SK-N-SH (cell line): ENCODE measurements at regions not wholly inside any gene's neighbourhood (a gene's known extent, or its start where the extent isn't known, plus 50 kb on each side); places are given as distances from the start of the nearest gene placed in this dataset.

Experiments
- CTCF ChIA-PET: fragments of 300-600, 350-600 bp; formaldehyde crosslinking; extraction: SDS; loops from one replicate; lab custom pipeline; 2021; lab: Yijun Ruan, JAX
- POLR2A ChIA-PET: fragments of 350-600 bp; sonication (Branson Sonifier 250); formaldehyde crosslinking; extraction: SDS; loops from one replicate; lab custom pipeline; 2020; ENCODE audit warnings: antibody characterized with exemption, inconsistent platforms; lab: Yijun Ruan, JAX
- DNase-seq: peaks from one replicate; pipeline ENCODE4 v3.0.0; 2012
- H2AFZ ChIP-seq: fragments of 200-600 bp; sonication (generic); 2 replicates; pipeline ENCODE4 v1.8.1; 2016; ENCODE audit warnings: antibody characterized with exemption, mild to moderate bottlenecking, low read depth
- H3F3A ChIP-seq: fragments of 200-600 bp; sonication (generic); replicated peaks from 2 replicates; pipeline ENCODE3; 2016; ENCODE audit warnings: antibody characterized with exemption, mild to moderate bottlenecking; ENCODE audit not compliant: insufficient read depth
- H3K27ac ChIP-seq, 2 experiments: fragments of 200-500 bp in 1 of 2; fragments of 200-600 bp in 1 of 2; sonication (Bioruptor generic) in 1 of 2; sonication (generic), shearing (Covaris generic) in 1 of 2; 2 replicates each; pipeline versions ENCODE4 v1.5.1 to v1.6.1; 2014 to 2016; ENCODE audit warnings: low read depth in 2 of 2, inconsistent platforms in 1 of 2, low read length in 1 of 2, mild to moderate bottlenecking in 1 of 2, mixed read lengths in 1 of 2
- H3K27me3 ChIP-seq: fragments of 200-600 bp; sonication (generic), shearing (Covaris generic); 2 replicates; pipeline ENCODE4 v1.6.1; 2016; ENCODE audit warnings: mixed run types; ENCODE audit not compliant: insufficient read depth
- H3K36me3 ChIP-seq, 2 experiments: fragments of 200-500 bp in 1 of 2; fragments of 200-600 bp in 1 of 2; sonication (Bioruptor generic) in 1 of 2; sonication (generic) in 1 of 2; replicated peaks in 1 of 2; 2 replicates each; pipeline versions ENCODE3 to v1.5.1; 2014 to 2016; ENCODE audit warnings: low read length in 1 of 2, mild to moderate bottlenecking in 1 of 2; ENCODE audit not compliant: insufficient read depth in 2 of 2, control insufficient read depth in 1 of 2
- H3K4me1 ChIP-seq, 2 experiments: fragments of 200-500 bp in 1 of 2; fragments of 200-600 bp in 1 of 2; sonication (Bioruptor generic) in 1 of 2; sonication (generic), shearing (Covaris generic) in 1 of 2; 2 replicates each; pipeline versions ENCODE4 v1.5.1 to v1.6.1; 2014 to 2016; ENCODE audit warnings: low read depth in 1 of 2, low read length in 1 of 2, mixed run types in 1 of 2; ENCODE audit not compliant: insufficient read depth in 2 of 2, control insufficient read depth in 1 of 2
- H3K4me2 ChIP-seq: fragments of 200-600 bp; sonication (generic), shearing (Covaris generic); 2 replicates; pipeline ENCODE4 v1.6.1; 2017; ENCODE audit warnings: mixed run types
- H3K4me3 ChIP-seq, 2 experiments: fragments of 200-500 bp in 1 of 2; fragments of 200-600 bp in 1 of 2; sonication (Bioruptor generic) in 1 of 2; sonication (generic), shearing (Covaris generic) in 1 of 2; 2 replicates each; pipeline versions ENCODE4 v1.5.1 to v1.8.1; 2014 to 2016; ENCODE audit warnings: low read depth in 2 of 2, inconsistent platforms in 1 of 2, low read length in 1 of 2, mild to moderate bottlenecking in 1 of 2, mixed read lengths in 1 of 2, moderate library complexity in 1 of 2
- H3K79me2 ChIP-seq: fragments of 200-600 bp; sonication (generic); 2 replicates; pipeline ENCODE4 v1.8.1; 2017; ENCODE audit warnings: mild to moderate bottlenecking; ENCODE audit not compliant: insufficient read depth
- H3K9ac ChIP-seq: fragments of 200-600 bp; sonication (generic); 2 replicates; pipeline ENCODE4 v1.6.1; 2017; ENCODE audit warnings: mixed run types
- H3K9me2 ChIP-seq: fragments of 200-600 bp; sonication (generic); 2 replicates; pipeline ENCODE4 v1.6.1; 2017; ENCODE audit warnings: mixed run types
- H3K9me3 ChIP-seq: fragments of 200-600 bp; sonication (generic); 2 replicates; pipeline ENCODE4 v1.6.1; 2017; ENCODE audit warnings: mixed run types, mild to moderate bottlenecking, moderate library complexity
- H4K20me1 ChIP-seq: fragments of 200-600 bp; sonication (generic); 2 replicates; pipeline ENCODE4 v1.6.1; 2017; ENCODE audit warnings: mild to moderate bottlenecking, mixed run types; ENCODE audit not compliant: insufficient read depth
- CHD2 ChIP-seq: fragments of 150-350 bp; IDR thresholded peaks from 2 replicates; pipeline ENCODE4 v1.6.1; 2018; ENCODE audit warnings: low read length; ENCODE audit not compliant: partially characterized antibody
- EZH2phosphoT487 ChIP-seq: fragments of 200-600 bp; sonication (generic); IDR thresholded peaks from 2 replicates; pipeline ENCODE4 v1.6.1; 2017; ENCODE audit warnings: low read depth, mixed run types, mild to moderate bottlenecking, antibody characterized with exemption, moderate library complexity, borderline replicate concordance
- GATA2 ChIP-seq: sonication (generic); formaldehyde crosslinking; IDR thresholded peaks from 2 replicates; pipeline ENCODE4 v1.5.0; 2020; ENCODE audit warnings: mild to moderate bottlenecking, missing genetic modification reagents
- JUND ChIP-seq: IDR thresholded peaks from 2 replicates; pipeline ENCODE4 v1.4.0; 2012
- POLR2AphosphoS5 ChIP-seq: IDR thresholded peaks from 2 replicates; pipeline ENCODE4 v1.6.1; 2012; ENCODE audit warnings: low read depth, low read length
- RAD21 ChIP-seq: IDR thresholded peaks from 2 replicates; pipeline ENCODE4 v1.6.1; 2012; ENCODE audit warnings: mild to moderate bottlenecking, low read length
- TAF1 ChIP-seq: IDR thresholded peaks from 2 replicates; pipeline ENCODE4 v1.6.1; 2012; ENCODE audit warnings: low read depth, mild to moderate bottlenecking, low read length, moderate library complexity, borderline replicate concordance
- WGBS: methylation state at CpG from one replicate; pipeline ENCODE4 v1.1.6; 2017; ENCODE audit warnings: low lambda C conversion rate; 5-methylcytosine and 5-hydroxymethylcytosine counted together
- TF ChIP-seq, protein P1 (sequence below): IDR thresholded peaks from 2 replicates; pipeline ENCODE4 v1.4.0; 2012; ENCODE audit warnings: low read depth, borderline replicate concordance
- TF ChIP-seq, protein P2 (sequence below): IDR thresholded peaks from 2 replicates; pipeline ENCODE4 v1.6.1; 2012; ENCODE audit warnings: mild to moderate bottlenecking, low read depth, low read length, moderate library complexity
- TF ChIP-seq, protein P3 (sequence below): fragments of 150-350 bp; IDR thresholded peaks from 2 replicates; pipeline ENCODE4 v1.6.1; 2016; ENCODE audit warnings: mild to moderate bottlenecking, low read depth, low read length

DNA sequence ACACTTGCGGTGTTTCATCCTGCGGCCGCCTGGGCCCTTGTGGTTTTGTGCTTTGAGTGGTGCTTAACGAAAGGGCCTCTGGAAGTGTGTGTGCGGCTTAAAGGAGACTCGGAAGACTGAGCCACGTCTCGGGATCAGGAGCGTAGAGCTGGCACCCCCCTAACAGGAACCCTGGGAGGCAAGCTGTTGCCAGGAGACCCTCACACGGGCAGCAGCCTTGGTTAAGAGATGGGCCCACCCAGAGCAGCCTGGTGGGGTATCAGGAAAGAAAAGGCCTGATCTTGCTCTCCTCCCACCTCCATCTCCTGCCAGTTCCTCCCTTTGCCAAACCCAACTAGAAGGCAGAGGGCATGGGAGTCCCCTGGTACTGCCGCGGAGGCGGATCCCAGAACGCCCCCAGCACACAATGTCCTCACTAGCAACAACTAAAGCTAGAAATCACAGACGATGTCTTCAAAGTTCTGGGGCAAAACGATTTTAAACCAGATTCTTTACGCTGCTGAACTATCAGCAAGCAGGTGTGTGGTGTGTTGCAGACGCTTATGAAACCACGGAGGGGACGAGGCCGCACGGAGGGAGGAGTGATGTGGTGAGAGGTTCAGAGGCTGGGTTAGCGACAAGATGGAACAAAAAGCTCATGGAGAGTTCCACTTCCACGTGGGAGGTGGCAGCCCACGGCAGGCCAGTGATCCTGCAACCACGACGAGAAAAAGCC is 67.0 kb upstream of the INPP5A start:
- 76% methylated on average over 27 of the region's 27 CpGs for WGBS
- H3K4me3 ChIP-seq, result no peak overlapping the region
- H3K27ac ChIP-seq, result no peak overlapping the region
- H3K27me3 ChIP-seq, result no peaks in the 10 kb centered on the region
- H2AFZ ChIP-seq, result no peak overlapping the region
- H3K9ac ChIP-seq, result no peak overlapping the region
- POLR2A ChIA-PET, result no interaction called here
- H4K20me1 ChIP-seq, result no peaks in the 10 kb centered on the region
- H3K4me1 ChIP-seq, result no peaks in the 10 kb centered on the region; a peak in 1 of 4 replicates
- H3K79me2 ChIP-seq, result no peaks in the 10 kb centered on the region
- CTCF ChIA-PET, result interaction anchor here (0.7 to 1.8 kb wide), 2 partner anchors 9 to 12 kb away, joined by 5 to 11 read pairs; no protein-coding TSS in a partner anchor
- TF ChIP-seq POLR2AphosphoS5 (no peak), RAD21 (no peak), CHD2 (no peak)
- TF ChIP-seq, protein P1, sequence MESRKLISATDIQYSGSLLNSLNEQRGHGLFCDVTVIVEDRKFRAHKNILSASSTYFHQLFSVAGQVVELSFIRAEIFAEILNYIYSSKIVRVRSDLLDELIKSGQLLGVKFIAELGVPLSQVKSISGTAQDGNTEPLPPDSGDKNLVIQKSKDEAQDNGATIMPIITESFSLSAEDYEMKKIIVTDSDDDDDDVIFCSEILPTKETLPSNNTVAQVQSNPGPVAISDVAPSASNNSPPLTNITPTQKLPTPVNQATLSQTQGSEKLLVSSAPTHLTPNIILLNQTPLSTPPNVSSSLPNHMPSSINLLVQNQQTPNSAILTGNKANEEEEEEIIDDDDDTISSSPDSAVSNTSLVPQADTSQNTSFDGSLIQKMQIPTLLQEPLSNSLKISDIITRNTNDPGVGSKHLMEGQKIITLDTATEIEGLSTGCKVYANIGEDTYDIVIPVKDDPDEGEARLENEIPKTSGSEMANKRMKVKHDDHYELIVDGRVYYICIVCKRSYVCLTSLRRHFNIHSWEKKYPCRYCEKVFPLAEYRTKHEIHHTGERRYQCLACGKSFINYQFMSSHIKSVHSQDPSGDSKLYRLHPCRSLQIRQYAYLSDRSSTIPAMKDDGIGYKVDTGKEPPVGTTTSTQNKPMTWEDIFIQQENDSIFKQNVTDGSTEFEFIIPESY, result no peak
- no peaks in the 10 kb centered on the region for H3K9me2 ChIP-seq
- no peaks in the 10 kb centered on the region for H3K36me3 ChIP-seq
- DNase-seq, result no peak
- H3K9me3 ChIP-seq, result no peaks in the 10 kb centered on the region
- H3K4me2 ChIP-seq, result no peak overlapping the region
- H3F3A ChIP-seq, result no peaks in the 10 kb centered on the region

DNA sequence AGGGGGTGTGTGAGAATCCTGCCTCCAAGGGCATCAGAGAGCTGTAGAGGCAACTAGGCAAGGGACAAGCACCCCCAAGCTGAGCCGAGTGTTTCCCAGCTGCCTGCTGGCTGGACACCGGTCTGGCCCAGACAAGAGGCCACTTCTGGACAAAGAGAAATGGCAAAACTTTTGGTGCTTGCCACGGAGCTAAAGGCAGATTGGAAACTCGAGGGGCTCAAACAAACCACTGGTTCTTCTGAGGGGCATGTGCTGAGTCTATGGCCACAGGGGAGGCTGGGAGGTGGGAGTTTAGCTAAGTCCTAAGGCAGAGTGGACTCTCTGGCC is 66.5 kb upstream of the INPP5A start:
- Histone ChIP-seq H3K4me2 (no peak overlapping the region), H3K4me1 (no peaks in the 10 kb centered on the region; a peak in 1 of 4 replicates), H3K9ac (no peak overlapping the region), H3K36me3 (no peaks in the 10 kb centered on the region), H2AFZ (no peak overlapping the region), H3K4me3 (no peak overlapping the region), H3K9me3 (no peaks in the 10 kb centered on the region), H4K20me1 (no peaks in the 10 kb centered on the region), H3F3A (no peaks in the 10 kb centered on the region), H3K27me3 (no peaks in the 10 kb centered on the region), H3K9me2 (no peaks in the 10 kb centered on the region), H3K27ac (no peak overlapping the region), H3K79me2 (no peaks in the 10 kb centered on the region)
- DNase-seq, result no peak
- WGBS, result 75% methylated on average over 2 of the region's 4 CpGs
- TF ChIP-seq, protein P2, sequence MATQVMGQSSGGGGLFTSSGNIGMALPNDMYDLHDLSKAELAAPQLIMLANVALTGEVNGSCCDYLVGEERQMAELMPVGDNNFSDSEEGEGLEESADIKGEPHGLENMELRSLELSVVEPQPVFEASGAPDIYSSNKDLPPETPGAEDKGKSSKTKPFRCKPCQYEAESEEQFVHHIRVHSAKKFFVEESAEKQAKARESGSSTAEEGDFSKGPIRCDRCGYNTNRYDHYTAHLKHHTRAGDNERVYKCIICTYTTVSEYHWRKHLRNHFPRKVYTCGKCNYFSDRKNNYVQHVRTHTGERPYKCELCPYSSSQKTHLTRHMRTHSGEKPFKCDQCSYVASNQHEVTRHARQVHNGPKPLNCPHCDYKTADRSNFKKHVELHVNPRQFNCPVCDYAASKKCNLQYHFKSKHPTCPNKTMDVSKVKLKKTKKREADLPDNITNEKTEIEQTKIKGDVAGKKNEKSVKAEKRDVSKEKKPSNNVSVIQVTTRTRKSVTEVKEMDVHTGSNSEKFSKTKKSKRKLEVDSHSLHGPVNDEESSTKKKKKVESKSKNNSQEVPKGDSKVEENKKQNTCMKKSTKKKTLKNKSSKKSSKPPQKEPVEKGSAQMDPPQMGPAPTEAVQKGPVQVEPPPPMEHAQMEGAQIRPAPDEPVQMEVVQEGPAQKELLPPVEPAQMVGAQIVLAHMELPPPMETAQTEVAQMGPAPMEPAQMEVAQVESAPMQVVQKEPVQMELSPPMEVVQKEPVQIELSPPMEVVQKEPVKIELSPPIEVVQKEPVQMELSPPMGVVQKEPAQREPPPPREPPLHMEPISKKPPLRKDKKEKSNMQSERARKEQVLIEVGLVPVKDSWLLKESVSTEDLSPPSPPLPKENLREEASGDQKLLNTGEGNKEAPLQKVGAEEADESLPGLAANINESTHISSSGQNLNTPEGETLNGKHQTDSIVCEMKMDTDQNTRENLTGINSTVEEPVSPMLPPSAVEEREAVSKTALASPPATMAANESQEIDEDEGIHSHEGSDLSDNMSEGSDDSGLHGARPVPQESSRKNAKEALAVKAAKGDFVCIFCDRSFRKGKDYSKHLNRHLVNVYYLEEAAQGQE, result no peak
- TF ChIP-seq GATA2 (CRISPR knock-in tag), result no peak
- TF ChIP-seq, protein P3, sequence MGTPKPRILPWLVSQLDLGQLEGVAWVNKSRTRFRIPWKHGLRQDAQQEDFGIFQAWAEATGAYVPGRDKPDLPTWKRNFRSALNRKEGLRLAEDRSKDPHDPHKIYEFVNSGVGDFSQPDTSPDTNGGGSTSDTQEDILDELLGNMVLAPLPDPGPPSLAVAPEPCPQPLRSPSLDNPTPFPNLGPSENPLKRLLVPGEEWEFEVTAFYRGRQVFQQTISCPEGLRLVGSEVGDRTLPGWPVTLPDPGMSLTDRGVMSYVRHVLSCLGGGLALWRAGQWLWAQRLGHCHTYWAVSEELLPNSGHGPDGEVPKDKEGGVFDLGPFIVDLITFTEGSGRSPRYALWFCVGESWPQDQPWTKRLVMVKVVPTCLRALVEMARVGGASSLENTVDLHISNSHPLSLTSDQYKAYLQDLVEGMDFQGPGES, result no peak
- no peak for TF ChIP-seq JUND
- TF ChIP-seq EZH2phosphoT487, result no peak
- no peak for TF ChIP-seq TAF1
- CTCF ChIA-PET, result interaction anchor here (0.7 to 1.8 kb wide), 2 partner anchors 10 to 12 kb away, joined by 5 to 11 read pairs; no protein-coding TSS in a partner anchor
- POLR2A ChIA-PET, result no interaction called here
